CD4-positive, alpha-beta T cell treated with Interleukin-15 for 1 hour (primary cell): ENCODE measurements at regions not wholly inside any gene's neighbourhood (a gene's known extent, or its start where the extent isn't known, plus 50 kb on each side); places are given as distances from the start of the nearest gene placed in this dataset.

ENCODE experiments used
- DNase-seq: peaks from one replicate; pipeline ENCODE4 v3.0.0-alpha.2; 2020

DNA sequence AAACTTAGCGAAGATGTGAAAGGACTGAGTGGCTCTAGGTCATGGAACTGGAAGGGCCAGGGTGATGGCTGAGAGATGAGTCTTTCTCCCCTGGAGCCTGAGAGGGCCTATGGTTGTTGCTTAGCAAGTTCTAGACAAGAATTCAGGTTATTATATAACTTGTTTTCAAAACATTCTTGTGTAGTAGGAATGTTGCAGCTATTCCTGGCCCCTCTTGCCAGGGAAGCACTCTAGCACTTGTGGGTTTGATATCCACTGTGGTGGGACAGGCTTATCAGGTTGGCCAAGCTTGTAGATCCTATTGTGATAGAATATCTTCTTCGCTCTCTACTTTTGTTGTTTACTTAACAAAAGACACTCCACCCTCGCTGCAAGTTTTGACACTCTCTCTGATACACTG is 211.8 kb upstream of the CITED2 start:
- no peak for DNase-seq

DNA sequence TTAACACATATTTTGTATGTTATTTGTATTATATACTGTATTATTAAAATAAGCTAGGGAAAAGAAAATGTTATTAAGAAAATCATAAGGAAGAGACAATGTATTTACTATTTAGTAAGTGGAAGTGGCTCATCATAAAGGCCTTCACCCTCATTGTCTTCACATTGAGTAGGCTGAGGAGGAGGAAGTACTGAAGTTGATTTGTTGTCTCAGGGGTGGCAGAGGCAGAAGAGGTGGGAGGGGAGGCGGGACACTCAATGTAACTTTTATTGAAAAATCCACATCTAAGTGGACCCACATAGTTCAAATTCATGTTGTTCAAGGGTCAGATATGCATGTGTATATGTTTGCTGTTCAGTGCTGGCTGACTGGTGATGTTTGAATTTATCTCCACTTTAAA is 210.2 kb upstream of the CITED2 start:
- no peak for DNase-seq

DNA sequence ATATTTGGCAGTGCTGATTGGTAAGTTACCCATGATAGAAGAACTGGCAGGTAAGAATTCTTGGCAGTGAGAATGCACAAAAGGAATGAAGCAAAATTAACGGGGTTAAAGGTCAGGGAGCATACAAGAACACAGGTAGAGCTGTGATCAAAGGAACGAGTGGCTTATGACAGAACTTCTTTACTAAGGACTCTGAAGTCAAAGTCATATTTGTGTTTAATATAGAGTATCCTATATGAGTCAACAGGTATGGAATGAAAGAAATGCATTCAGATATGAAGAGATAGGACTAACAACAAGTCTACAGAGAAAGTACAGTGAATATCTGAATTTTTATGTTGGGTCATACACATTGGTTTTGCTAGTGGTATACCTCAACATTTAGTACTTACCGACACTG is 209.0 kb upstream of the CITED2 start:
- DNase-seq: no peak

DNA sequence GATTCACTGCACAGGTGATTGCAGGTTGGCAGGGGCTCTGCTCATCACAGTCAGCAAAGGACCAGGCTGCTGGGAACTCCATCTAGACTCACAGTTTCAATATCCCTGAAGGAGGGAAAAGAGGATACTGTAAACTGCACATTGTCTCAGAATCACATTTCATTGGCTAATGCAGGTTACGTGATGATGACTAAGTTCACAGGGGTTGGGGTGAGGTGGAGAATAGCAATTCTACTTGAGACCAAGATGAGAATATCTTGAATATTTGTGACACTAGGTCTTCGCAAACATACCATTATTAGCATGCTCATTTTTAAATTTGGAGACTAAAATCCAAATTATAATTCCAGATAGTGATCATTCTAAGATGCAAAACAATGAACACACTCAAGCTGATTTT is 208.5 kb upstream of the CITED2 start:
- DNase-seq: no peak

DNA sequence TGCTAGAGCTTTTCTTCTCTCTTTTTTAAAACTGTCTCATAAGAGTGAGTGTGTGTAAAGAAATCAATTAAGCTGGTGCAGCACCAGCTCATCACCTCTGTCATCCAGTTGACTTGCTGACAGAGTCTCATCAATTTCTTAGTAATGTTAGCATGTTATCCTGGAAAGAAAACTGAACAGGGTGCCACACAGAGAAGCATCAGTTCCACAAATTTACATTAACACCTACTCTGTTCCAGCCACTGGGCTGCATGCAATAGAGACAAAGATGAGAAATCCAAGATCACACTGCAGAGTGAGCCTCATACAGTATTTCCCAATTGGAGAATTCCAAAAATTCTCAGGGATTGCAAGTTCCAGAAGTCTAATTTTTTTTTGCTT is 207.0 kb upstream of the CITED2 start:
- DNase-seq: no peak

DNA sequence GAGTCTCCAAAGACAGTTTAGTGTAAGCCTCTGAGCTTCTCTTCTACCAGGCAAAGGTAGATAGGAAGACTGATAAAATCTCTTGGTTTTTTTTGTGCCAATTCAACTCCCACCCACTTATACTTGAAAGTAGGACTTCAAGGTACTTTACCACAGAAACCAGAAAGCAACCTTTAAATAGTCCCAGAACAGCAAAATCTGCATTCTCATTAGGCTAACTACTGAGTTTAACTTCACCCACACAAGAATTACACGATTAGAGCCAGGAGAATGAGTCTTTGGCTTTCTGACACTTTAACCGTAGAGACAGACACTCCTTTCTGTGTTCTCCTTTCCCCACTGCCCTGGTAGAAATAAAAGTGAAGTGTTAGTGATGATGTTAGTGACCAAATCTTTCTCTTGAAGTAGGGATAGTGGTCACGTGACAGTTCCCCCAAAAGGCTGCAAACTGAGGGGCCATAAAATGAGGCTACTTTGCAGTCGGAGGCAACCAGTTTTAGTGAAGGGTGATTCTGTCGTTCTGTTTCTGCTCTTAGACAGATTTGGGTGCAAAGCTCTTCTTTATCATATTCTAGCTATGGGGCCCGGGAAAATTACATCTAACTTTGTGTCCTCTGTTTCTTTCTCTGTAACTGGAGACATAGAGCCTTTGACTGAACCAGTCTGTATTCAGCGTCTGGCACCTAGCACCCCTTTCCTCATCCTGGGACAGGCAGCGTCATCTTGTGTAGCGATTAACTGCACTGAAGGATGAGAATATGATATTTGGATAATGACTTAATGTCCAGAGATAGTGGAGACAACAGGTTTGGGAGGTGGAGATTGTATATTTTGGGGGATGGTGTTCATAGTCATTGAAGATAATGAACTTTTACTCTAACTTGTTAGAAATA is 206.4 kb upstream of the CITED2 start:
- DNase-seq: no peak

DNA sequence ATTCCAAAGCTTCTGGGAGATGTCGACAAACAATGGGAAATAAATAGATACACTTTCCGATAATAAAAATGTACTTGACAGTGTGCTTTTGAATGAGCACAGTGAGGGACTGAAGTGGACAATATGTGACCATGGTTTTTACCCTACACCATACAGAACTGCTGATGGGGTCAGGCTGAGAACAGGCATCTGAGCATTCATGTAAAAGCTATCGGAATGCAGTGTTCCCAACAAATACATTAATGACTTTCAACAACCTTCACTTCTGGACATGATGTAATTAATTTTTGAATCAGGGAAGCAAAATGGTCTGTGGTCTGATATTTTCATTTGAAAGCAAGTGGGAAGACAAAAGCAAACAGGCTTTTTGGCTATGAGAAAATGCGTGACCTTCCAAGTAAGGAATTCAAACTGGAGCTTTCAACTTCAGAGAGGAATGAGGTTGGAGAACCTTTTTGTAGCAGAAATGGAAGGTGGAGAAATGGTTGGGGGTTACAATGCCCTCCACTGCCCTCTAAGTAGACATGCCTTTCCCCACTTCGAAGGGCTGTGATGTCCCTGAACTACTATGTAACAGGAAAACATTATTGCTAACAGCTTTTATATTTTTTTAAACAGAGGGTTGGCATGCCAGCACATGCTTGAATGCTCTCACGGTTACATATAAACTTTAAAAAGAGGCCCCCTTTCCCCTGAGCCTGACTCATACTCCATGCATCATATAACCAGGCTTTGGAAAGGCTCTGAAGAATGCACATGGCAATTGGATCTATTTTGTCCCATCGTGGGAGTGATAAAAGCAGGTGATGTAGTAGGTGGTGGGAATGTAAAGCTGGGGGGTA is 203.5 kb upstream of the CITED2 start:
- no peak for DNase-seq

DNA sequence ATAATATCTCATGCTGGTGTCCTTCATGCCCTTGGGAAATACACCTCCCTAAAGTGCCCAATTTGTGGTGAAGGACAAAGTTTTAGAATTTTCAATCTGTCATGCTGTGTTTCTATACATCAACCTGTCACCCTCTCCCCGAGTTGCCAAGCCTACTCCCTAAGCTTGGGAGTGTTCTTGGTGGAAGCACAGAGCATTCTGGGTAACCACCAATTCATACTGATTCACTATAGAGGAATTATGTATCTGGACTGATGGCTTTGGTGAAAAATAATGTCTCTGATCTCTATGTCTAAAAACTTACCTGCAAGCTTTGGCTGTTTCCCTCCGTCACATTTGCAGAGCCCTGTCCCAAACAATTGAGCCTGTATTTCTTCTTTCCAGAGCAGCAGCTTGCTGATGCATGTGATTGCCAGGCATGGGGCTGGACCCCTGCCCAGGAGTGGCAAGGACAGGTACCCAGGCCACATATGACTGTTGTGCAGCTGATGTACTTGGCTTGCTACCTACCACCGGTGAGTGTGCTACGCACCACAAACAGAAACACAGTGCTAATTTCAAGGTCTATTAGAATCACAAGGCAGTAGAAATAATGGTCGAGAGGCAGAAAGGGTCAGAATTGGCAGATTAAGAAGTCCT is 202.8 kb upstream of the CITED2 start:
- DNase-seq: no peak

DNA sequence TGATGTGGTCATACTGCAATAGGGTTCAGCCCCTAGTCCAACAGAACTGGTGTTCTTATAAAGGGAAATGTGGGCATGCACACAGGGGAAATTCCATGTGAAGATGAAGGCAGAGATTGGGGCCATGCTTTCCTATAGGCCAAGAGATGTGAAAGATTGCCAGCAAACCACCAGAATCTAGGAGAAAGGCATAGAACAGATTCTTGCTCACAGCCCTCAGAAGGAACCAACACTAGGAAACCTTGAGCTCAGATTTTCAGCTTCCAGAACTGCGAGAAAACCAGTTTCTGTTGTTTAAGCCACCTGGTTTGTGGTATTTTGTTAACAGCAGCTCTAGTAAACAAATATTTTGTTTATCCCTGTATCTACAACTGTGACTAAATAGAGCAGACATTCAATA is 197.6 kb upstream of the CITED2 start:
- no peak for DNase-seq

DNA sequence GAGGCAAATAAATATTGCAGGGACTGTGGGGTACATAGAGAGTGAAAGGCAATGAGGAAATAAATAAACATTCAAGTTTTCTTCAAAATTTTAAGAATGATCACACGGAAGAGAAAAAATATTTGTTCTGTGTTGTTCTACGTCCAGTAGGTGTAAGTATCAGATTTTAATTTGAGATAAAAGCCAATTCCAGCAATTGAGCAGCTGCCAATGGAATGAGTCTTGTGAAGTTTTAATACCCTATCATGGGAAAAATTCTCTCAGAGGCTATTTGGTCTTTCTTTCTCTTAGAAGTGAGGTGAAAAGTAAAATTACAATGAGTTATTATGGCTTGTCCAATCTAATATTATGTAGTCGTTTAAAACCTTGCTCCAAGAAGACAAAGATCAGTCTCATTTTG is 195.7 kb upstream of the CITED2 start:
- DNase-seq: no peak

DNA sequence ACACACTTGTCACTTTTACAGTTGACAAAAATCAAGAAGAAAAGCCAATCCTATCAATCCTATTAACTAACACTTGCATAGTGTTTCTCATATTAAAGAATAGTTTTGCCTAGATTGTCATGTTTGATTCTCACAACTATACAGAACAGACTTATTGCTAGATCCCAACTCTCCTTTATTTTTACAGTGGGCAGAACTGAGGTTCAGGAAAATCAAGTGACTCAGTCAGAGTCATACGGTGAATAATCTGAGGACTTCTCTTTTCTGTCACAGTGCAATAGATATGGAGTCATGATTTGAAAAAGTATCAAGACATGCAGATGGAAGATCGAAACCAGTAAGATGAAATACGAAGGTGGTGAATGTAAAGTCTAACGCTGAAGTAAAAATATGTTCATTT is 195.1 kb upstream of the CITED2 start:
- DNase-seq: no peak

DNA sequence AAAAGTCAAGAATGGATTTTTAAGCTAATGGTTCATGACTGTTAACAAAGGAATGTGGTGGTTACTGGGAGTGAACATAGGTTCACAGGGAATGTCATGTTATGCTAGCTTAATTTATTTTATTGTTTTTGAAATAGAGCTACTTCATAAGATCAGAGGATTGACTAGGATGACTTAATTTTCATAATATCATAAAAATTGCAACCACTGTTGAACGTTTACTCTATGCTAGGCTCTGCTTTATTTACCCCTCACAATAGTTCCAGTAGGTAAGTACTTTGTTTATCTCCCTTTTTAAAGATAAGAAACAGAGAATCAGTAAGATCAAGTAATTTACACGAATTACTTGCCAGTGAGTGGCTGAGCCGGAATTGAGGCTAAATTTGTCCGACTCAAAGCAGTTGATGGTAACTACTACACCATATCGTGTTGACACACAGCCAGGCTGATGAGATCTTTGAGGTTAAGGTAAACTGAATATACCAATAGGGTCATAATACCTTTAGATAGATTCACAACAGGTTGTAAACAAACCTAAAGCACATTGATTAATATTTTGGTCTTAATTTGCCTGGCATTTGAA is 194.6 kb upstream of the CITED2 start:
- no peak for DNase-seq

DNA sequence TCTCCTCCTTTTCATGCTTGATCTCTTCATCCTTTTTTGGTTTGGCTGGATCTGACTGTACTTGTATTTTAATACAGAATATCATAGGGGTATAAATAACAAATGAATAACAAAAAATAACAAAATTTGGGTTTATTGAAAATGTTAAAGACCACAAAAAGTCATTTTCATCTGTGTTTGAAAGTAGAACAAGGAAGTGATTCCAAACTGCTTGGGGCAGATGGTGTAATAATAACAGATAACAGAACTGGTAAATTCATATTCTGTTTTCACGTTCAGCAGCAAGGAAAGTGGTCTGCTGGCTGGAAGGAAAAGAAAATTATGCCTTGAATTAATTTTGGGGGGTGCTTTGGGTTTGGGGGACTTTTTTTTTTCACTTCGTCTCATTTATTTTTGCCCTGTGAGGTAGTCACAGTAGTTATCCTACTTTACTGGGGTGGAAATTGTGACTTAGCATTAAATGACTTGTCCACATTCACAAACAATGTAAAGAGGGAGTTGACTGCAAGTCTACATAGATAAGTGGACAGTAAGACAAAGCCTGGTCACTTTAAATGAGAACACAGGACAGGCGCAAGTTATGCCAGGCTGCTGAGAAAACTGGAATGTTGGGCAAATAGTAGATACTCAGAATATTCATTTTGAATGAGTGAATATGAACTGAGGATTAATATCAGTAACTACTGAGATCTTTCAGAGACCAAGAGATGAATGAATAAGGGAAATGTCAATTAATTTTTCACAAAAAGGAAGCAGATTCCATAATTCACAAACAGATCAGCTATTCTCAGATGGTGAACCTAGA is 193.9 kb upstream of the CITED2 start:
- DNase-seq: no peak

DNA sequence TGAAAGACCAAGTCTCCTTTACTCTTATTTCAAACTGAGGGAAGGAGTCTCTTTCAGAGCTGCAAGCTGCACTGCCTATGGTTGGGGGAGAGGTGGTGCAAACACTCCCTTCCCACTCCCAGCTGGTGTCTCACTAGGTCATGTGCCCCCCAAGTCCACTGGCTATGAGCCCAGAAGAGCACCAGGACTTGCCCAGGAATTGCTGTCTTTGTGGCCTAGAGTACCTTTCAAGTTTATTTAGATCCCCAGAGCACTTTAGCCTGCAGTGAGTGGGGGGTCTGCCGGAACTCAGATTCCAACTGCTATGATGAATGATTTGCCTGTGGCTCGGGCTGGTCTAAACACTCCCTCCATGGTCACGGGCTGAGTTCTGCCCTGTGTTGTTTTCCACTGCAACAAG is 192.6 kb upstream of the CITED2 start:
- DNase-seq: no peak

DNA sequence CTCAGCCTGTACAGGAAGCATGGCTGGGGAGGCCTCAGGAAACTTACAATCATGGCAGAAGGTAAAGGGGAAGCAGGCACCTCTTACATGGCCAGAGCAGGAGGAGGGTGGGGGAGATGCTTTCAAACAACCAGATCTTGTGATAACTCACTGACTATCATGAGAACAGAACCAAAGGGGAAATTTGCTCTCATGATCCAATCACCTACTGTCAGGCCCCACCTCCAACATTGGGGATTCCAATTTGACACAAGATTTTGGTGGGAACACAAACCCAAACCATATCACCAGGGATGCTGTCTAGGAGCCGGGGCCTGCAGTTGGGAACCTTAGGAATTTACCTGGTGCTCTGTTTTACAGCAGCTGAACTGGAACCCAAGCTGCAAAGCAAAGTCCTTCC is 191.1 kb upstream of the CITED2 start:
- no peak for DNase-seq

DNA sequence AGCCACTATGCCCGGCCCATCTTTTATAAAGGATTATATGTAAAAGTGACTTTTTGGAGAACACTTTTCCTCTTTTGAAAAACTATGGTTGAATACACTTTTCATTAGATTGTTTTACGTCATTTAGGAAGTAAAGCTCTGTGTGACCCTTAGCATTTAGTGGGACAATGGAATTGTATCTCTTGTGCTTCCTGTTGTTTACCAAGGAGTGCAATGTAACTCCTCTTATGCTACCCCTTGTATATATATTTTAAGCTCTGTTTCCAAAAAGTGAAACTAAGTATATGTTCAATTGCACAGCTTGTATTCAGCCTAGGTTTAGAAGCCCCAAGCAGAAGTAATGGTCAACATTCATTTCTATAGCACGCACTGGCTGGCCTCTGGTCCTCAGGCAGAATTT is 183.1 kb upstream of the CITED2 start:
- no peak for DNase-seq

DNA sequence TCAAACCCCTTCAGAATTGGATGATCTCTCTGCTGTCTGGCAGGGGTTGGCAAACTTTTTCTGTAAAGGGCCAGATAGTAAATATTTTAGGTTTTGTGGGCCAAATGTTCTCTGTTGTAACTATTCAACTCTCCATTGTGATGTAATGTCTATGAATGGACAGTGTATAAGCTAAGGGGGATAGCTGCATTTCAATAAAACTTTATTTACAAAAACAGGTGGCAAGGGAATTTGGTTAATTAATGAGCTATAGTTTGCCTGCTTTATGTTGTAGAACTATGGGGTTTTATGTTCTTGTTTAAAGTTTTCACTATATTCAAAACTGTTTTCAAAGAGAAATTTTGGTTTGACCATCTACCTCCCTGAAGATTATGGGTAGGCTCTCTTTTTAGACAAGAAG is 182.1 kb upstream of the CITED2 start:
- DNase-seq: no peak

DNA sequence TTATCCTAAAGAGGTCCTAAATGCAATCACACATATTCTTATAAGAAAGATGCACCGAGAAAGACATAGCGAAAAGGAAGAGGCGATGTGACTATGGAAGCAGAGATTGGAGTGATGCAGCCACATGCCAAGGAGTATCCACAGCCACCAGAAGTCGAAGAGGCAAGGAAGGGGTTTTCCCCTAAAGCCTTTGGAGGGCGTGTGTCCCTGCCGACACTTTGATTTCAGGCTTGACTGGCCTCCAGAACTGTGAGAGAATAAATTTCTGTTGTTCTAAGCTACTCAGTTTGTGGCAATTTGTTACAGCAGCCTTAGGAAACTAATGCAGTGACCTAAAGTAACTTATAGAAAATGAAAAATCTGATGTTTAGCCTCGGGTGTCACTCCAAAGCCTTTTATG is 179.5 kb upstream of the CITED2 start:
- no peak for DNase-seq

DNA sequence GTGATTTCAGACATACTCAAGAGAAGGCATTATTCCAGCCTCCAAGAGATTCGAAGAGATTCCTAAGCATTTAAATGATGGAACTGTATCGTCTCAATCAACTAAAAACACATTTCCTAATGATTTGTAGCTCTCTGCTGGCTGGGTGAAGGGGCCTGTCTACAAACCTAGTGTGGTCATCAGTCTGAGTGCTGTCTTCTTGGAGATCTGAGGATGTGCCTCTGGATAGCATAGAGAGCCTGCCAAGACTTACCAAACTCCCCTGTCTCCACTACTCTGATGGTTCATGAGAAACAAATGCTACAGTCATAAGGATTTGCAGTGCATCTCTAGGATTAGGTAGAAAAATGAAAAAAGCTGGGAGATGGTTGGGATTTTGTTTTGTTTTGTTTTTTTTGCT is 176.9 kb upstream of the CITED2 start:
- DNase-seq: no peak

DNA sequence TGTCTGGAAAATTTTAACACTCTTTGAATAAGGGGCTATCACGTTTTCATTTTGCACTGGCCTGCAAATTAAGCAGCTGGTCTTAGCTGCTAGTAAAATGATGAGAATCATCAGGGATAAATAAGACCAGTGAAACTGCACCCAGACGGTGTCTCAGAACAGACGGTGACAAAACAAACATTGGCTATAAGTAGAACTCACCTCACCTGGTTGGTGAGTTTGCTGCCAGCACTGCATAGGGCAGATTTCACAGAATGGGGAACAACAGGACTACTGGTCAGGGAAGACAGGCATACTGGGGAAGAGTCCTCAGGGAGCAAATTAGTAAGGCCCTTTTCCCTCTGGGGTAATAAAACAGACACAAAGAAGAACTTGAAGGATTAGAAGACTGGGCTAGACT is 175.9 kb upstream of the CITED2 start:
- DNase-seq: no peak

DNA sequence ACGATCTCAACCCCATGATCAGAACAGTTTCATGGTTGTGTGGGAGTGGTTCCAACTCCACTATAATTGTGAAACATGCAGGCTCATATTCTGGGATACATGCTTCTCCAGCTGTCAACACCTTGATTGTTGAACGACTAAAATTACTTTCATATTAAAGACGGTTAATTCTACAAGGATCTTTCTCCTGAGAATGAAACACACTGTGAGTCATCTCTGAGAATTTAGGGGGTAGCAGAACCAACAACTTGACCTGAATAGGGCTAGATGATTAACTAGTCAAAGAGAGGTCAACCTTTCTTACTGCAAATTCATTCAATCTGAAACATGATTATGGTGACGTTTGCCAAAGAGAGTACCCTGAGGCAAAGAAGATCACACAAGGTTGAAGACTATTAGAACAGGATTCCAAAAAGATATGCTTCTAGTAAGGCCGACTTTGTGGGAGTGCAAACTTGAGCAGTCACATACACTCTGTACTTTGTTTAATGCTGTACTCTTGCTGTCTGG is 175.2 kb upstream of the CITED2 start:
- no peak for DNase-seq

DNA sequence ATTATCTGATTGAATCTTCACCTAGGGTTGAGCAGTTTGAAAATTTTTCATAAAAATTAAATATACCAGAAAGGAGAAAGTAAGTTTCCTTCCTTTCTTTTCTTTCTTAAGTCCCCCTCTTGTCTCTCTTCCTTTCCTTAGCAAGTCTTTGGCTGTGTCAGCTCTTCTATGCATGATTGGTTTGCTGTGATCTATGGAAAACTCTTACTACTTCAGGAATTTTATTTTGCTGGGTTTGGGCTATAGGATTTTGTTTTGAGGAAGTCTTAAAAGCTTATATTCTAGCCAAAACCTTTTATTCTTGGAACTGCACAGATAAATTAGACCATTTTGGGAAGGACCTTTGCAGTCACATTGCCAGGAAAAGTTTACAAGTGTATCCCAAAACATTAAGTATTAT is 173.4 kb upstream of the CITED2 start:
- no peak for DNase-seq
